CD4-positive, alpha-beta T cell treated with Interleukin-12 subunit alpha and Interleukin-12 subunit beta, for 1 hour (primary cell): ENCODE measurements at regions not wholly inside any gene's neighbourhood (a gene's known extent, or its start where the extent isn't known, plus 50 kb on each side); places are given as distances from the start of the nearest gene placed in this dataset.

ENCODE experiments used
- DNase-seq: peaks from one replicate; pipeline ENCODE4 v3.0.0-alpha.2; 2020

- no peak for DNase-seq
These were observed 61.3 kb upstream of the RNF38 start for GRCh38 chr9:36461323-36461722.

DNA sequence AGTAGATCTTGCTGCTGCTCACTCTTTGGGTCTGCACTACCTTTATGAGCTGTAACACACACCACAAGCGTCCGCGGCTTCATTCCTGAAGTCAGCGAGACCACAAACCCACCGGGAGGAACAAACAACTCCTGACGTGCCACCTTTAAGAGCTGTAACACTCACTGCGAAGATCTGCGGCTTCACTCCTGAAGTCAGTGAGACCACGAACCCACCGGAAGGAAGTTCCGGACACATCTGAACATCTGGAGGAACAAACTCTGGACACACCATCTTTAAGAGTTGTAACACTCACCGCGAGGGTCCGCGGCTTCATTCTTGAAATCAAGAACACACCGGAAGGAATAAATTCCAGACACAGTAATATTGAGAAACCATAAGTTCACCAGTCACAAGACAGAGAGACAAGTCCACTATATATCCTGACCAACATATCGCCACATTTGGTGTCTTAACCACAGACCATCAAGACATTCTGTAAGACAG is 58.4 kb upstream of the RNF38 start:
- DNase-seq = peak; percentile 68

GRCh38 chr9:36457836-36458429 is 57.9 kb upstream of the RNF38 start:
- no peak for DNase-seq

DNA sequence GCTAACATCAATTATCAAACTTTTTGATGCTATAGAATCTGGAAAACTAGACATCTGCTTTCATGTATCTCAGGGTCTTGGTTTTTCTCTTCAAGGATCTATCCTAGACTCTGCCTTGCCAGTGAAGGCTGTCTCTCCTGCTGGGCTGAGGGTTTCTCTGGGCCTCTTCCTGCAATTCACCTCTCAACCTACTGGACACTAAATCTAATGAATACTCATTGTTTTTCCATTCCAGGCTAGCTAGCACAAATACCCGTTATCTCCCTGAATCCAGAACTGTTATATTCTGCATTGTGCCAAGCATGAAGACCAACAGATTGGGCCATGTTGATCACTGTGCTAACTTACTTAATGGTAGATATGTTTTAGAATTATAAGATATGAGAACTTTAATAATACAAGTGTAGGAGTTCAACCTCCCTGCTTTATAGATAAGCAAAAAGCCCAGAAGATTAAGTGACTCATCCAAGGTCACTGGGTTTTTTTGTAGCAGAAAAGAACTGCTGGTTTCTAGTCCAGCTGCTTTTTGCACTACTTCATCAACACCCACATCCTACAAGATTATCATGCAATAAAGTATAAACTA is 56.5 kb upstream of the RNF38 start:
- DNase-seq = no peak

- DNase-seq = no peak
These were observed 51.9 kb upstream of the RNF38 start for GRCh38 chr9:36451949-36452348.

GRCh38 chr9:36450110-36450732 is 50.2 kb upstream of the RNF38 start:
- peak; percentile 53 for DNase-seq
